ENCODE measurements at regions not wholly inside any gene's neighbourhood (a gene's known extent, or its start where the extent isn't known, plus 50 kb on each side); places are given as distances from the start of the nearest gene placed in this dataset.

- TF ChIP-seq YY1 (IDR thresholded peaks at IDR 0.05; ENCODE audit: low read depth) (no peak), ZBTB7A (IDR thresholded peaks at IDR 0.05; ENCODE audit: low read depth) (no peak), NFIC (IDR thresholded peaks at IDR 0.05) (no peak), FOXM1 (IDR thresholded peaks at IDR 0.05; ENCODE audit: borderline replicate concordance, low read depth) (no peak), TAF1 (IDR thresholded peaks at IDR 0.05; ENCODE audit: low read depth) (no peak), MAX (IDR thresholded peaks at IDR 0.05) (no peak), TEAD4 (IDR thresholded peaks at IDR 0.05) (no peak), CEBPB (IDR thresholded peaks at IDR 0.05) (no peak), EP300 (IDR thresholded peaks at IDR 0.05; ENCODE audit: borderline replicate concordance) (no peak), RAD21 (IDR thresholded peaks at IDR 0.05; ENCODE audit: low read depth) (no peak), REST (IDR thresholded peaks at IDR 0.05; ENCODE audit: low read depth) (no peak), EGR1 (IDR thresholded peaks at IDR 0.05) (no peak), TCF12 (IDR thresholded peaks at IDR 0.05; ENCODE audit: low read depth) (no peak), CREB1 (IDR thresholded peaks at IDR 0.05; ENCODE audit: low read depth) (no peak)
- TF ChIP-seq, protein P1, sequence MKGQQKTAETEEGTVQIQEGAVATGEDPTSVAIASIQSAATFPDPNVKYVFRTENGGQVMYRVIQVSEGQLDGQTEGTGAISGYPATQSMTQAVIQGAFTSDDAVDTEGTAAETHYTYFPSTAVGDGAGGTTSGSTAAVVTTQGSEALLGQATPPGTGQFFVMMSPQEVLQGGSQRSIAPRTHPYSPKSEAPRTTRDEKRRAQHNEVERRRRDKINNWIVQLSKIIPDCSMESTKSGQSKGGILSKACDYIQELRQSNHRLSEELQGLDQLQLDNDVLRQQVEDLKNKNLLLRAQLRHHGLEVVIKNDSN (IDR thresholded peaks at IDR 0.05), result no peak
Observed at GRCh38 chr7:106392144-106392543, 107.4 kb upstream of the NAMPT start.

DNA sequence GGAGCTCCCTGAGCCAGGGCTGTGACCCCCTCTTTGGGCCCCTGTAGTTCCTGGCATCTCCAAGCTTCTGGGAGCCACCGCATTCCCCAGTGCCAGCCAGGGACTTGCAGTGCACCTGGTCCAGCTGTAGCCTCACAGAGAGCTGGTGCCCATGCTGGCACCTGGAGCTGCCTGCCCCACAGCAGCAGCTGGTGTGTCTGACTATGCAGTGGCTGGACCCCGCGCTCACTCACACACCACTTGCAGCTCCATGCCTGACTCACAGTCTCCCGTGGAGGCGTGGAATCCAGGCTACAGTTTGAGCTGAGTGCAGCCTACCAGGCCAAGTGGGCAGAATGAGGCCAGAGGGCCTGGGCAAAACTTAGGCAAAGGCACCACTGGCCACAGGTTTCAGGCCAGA lies 102.2 kb upstream of the NAMPT start:
- TF ChIP-seq YY1 (IDR thresholded peaks at IDR 0.05; ENCODE audit: low read depth) (no peak), TAF1 (IDR thresholded peaks at IDR 0.05; ENCODE audit: low read depth) (no peak), TEAD4 (IDR thresholded peaks at IDR 0.05) (no peak), MAX (IDR thresholded peaks at IDR 0.05) (no peak), TCF12 (IDR thresholded peaks at IDR 0.05; ENCODE audit: low read depth) (no peak), ZBTB7A (IDR thresholded peaks at IDR 0.05; ENCODE audit: low read depth) (no peak), CREB1 (IDR thresholded peaks at IDR 0.05; ENCODE audit: low read depth) (no peak), RAD21 (IDR thresholded peaks at IDR 0.05; ENCODE audit: low read depth) (no peak), EP300 (IDR thresholded peaks at IDR 0.05; ENCODE audit: borderline replicate concordance) (no peak), FOXM1 (IDR thresholded peaks at IDR 0.05; ENCODE audit: borderline replicate concordance, low read depth) (no peak), CEBPB (IDR thresholded peaks at IDR 0.05) (no peak), NFIC (IDR thresholded peaks at IDR 0.05) (no peak), REST (IDR thresholded peaks at IDR 0.05; ENCODE audit: low read depth) (no peak), EGR1 (IDR thresholded peaks at IDR 0.05) (no peak)
- TF ChIP-seq, protein P1 (IDR thresholded peaks at IDR 0.05), result no peak

- TF ChIP-seq CREB1 (IDR thresholded peaks at IDR 0.05; ENCODE audit: low read depth), result no peak
- no peak for TF ChIP-seq NFIC (IDR thresholded peaks at IDR 0.05)
- TF ChIP-seq FOXM1 (IDR thresholded peaks at IDR 0.05; ENCODE audit: borderline replicate concordance, low read depth), result no peak
- TF ChIP-seq REST (IDR thresholded peaks at IDR 0.05; ENCODE audit: low read depth), result no peak
- no peak for TF ChIP-seq MAX (IDR thresholded peaks at IDR 0.05)
- TF ChIP-seq EGR1 (IDR thresholded peaks at IDR 0.05), result no peak
- no peak for TF ChIP-seq EP300 (IDR thresholded peaks at IDR 0.05; ENCODE audit: borderline replicate concordance)
- no peak for TF ChIP-seq YY1 (IDR thresholded peaks at IDR 0.05; ENCODE audit: low read depth)
- no peak for TF ChIP-seq ZBTB7A (IDR thresholded peaks at IDR 0.05; ENCODE audit: low read depth)
- no peak for TF ChIP-seq CEBPB (IDR thresholded peaks at IDR 0.05)
- TF ChIP-seq TAF1 (IDR thresholded peaks at IDR 0.05; ENCODE audit: low read depth), result no peak
- no peak for TF ChIP-seq TEAD4 (IDR thresholded peaks at IDR 0.05)
- no peak for TF ChIP-seq RAD21 (IDR thresholded peaks at IDR 0.05; ENCODE audit: low read depth)
- TF ChIP-seq, protein P1 (IDR thresholded peaks at IDR 0.05), result no peak
- no peak for TF ChIP-seq TCF12 (IDR thresholded peaks at IDR 0.05; ENCODE audit: low read depth)
Observed at GRCh38 chr7:106384373-106384772, 99.6 kb upstream of the NAMPT start.
